SIG-M5 treated with dmso at 0.1 percent for 504 hours (cell line): ENCODE measurements at regions not wholly inside any gene's neighbourhood (a gene's known extent, or its start where the extent isn't known, plus 50 kb on each side); places are given as distances from the start of the nearest gene placed in this dataset.

Experiments
- DNase-seq: peaks from one replicate; lab custom pipeline; 2025; ENCODE audit not compliant: unreplicated experiment; lab: John Stamatoyannopoulos, UW

DNA sequence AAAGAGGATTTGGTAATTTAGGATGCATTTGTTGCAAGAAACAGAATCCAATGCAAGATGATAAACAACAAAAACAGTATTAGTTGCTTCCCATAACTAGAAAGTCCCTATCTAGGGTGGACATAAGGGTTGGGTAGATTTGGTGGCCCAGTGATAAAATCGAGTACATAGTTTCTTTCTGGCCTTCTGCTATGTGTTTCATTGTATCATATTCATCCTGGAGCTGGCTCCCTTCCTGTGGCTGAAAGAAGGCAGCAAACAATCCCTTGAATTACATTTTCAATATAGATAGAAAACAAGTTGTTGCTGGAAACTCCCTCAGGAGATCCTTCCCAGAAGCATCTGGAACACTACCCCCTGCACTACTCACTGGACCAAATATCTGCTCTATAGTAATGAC is 135.1 kb downstream of the ID4 start:
- no peak for DNase-seq

GRCh38 chr6:19976411-19977129 is 139.4 kb downstream of the ID4 start:
- DNase-seq = no peak

DNA sequence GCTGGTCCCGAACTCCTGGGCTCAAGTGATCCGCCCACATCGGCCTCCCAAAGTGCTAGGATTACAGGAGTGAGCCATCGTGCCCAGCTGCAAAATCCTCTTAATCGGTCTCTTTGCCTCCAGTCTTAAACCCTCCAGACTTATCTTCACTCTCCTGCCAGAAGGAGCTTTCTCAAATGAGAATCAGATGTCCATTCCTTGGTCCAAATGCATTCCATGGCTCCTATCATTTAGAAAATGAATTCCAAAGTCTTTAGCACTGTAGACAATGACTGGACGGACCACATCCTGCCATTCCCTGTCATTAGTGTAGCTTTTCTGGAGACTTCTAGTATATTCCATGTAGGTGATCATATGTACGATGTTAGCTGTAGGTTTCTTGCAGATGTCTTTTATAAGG is 141.9 kb downstream of the ID4 start:
- no peak for DNase-seq

GRCh38 chr6:19979986-19980385 is 142.8 kb downstream of the ID4 start:
- no peak for DNase-seq

- DNase-seq = no peak
Observed at GRCh38 chr6:19983374-19983773, 146.2 kb downstream of the ID4 start.

GRCh38 chr6:19986691-19987438 is 149.7 kb downstream of the ID4 start:
- DNase-seq = no peak

- DNase-seq = peak; percentile 14
Observed at GRCh38 chr6:19988555-19988954, 151.4 kb downstream of the ID4 start.

- DNase-seq = no peak
Observed at GRCh38 chr6:19991176-19991575, 154.0 kb downstream of the ID4 start.

- DNase-seq = peak; percentile 1
Observed at GRCh38 chr6:19994909-19995308, 157.7 kb downstream of the ID4 start.

DNA sequence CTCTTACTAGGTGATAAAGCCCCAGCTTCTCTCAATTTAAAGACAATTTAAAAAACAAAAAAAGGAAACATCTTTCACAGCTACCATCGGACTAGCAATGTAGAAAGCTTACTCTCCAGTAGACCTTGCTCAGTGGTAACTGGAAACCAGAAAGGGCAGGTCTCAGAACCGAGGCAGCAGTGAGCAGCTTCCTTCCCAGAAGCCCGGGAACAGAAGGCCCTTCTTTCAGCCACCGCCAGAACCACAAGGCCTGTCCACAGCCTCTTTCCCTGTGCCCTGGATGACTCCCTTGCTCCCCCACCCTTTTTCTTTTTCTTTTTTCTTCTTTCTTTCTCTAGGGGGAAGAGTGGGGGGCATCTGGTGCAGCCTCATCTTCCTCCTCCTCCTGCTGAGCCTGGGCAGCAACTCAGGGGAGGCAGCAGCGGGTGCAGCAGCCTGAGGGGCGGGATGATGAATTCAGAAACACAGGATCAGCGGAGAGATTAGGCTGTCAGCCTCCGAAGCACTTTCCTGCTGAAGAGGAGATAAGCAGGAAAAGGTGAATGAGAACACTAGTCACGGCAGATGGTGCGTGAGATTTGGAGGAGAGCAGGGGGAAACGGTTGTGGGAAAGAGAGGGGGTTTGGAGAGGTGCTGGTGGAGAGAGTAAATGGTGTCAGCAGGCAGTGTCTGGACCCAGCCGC is 158.5 kb downstream of the ID4 start:
- DNase-seq = no peak

GRCh38 chr6:19997104-19997503 is 159.9 kb downstream of the ID4 start:
- no peak for DNase-seq

DNA sequence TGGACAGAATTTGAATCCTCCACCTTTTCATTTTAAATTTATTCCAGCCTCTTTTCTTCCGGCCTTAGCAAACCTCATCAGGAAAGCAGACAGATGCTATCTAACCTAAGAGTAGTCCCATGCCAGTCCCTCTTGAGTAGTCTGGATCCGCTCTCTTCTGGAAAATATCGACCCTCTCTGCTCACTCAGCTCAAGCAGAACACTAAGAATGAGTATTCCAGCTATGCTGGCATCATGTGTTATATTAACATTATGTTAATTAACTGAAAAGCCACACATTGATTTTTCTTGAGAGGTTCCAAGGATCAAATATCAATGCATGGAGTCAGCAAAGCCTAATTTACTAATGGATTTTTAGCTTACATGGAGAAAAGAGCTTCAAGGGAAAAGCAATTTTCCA is 161.4 kb downstream of the ID4 start:
- DNase-seq = no peak

DNA sequence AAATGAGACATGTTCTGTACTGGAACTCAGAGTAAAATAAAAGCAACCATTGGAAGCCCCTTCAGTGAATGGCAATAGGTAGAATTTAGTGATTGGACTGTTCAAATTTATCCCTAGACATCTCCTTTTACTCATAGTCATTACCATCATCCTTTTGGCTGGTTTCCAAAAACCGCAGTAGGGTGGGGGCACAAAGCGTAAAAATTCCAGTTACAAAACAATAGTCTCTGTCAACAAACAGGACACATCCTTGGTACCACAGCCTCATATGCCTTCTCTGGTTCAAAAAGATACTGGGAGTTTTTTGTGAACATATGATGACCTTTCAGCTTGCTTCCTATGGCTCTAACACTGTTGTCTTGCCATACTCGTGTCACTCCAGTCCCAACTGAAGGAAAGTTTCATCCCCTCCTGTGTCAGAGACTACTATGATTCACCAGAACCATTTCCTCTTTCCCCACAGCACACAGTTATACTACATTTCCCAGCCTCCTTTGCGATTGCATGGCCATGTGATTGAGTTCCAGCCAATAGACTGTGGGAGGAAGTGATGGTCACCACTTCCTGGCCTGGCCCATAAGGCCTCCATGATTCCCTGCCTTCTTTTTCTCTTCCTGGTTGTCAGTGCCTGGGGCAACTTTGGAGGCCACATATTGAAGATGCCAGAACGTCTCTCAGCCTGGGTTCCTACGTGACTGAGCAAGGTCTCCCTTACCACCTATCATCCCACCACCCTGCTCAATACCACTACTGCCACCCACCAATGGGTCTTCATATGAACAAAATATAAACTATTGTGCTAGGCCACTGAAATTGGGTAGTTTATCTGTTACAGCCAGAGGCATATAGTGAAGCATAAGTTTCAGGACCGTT is 162.4 kb downstream of the ID4 start:
- peak; percentile 69 for DNase-seq

GRCh38 chr6:20001286-20001685 is 164.1 kb downstream of the ID4 start:
- no peak for DNase-seq

DNA sequence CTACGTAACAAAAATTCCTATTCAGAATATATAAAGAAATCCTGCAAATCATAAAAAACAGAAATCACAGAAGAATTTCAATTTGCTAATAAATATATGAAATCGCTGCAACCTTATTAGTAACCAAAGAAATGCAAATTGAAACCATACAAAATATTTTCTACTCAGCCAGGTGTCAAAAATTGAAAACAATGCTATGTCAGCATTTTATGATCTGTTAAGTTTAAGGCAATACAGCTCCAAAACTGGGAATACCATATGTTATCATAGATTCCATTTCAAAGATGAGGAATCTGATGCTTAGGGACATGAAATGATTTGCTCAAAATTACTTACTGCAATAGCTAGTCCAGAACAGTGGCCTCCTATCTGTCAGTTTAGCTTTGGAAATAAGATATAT is 168.9 kb downstream of the ID4 start:
- no peak for DNase-seq

DNA sequence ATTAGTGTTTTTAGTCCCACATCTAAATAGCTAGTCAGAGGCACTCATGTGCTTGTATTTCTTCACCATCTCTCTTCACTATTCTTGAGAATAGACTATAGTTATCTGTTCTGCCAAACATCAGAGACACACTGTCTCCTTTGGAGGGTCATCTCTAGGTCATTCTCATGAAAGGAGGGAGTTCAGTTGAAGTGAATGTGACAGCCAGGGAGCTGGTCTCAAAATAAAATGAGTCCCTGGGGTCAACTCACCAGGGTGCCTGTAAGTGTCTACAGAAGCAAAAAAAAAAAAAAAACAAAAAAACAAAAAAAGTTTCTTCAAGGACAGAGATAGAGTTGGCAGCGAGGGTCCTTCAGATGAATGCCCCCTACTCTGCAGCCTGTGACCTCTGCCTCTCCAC is 171.0 kb downstream of the ID4 start:
- no peak for DNase-seq

- DNase-seq = no peak
Observed at GRCh38 chr6:20013066-20013861, 176.1 kb downstream of the ID4 start.

GRCh38 chr6:20014508-20014907 is 177.3 kb downstream of the ID4 start:
- no peak for DNase-seq

DNA sequence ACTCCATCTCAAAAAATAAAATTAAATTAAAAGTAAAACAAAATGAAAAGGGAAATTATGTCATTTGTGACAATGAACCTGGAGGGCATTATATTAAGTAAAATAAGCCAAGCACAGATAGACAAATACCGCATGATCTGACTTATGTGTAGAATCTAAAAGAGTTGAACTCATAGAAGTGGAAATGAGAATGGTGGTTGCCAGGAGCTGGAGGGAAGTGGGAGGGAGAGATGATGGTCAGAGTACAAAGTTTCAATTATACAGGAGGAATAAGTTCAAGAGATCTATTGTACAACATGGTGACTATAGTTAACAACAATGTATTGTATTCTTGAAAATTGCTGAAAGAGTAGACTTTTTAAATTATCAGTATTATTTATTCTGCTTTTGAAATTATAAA is 183.4 kb downstream of the ID4 start:
- DNase-seq = no peak

GRCh38 chr6:20021795-20022194 is 184.6 kb downstream of the ID4 start:
- DNase-seq = no peak
